IPS-15b (cell line): ENCODE measurements at regions not wholly inside any gene's neighbourhood (a gene's known extent, or its start where the extent isn't known, plus 50 kb on each side); places are given as distances from the start of the nearest gene placed in this dataset.
"Not testable (repeated sequence)": the region's sequence is repeated elsewhere in the genome, so short reads cannot be mapped to it uniquely, and the experiment has no call there.

Experiments
- H3K27me3 ChIP-seq: one replicate; pipeline ENCODE4 v1.6.1; 2013; ENCODE audit warnings: low read length; ENCODE audit not compliant: control insufficient read depth, insufficient read depth
- H3K36me3 ChIP-seq: one replicate; pipeline ENCODE4 v1.6.1; 2013; ENCODE audit warnings: low read length; ENCODE audit not compliant: control insufficient read depth, insufficient read depth
- H3K4me1 ChIP-seq: one replicate; pipeline ENCODE4 v1.6.1; 2013; ENCODE audit warnings: mild to moderate bottlenecking, low read length; ENCODE audit not compliant: control insufficient read depth, insufficient read depth
- H3K4me3 ChIP-seq: one replicate; pipeline ENCODE4 v1.5.1; 2013; ENCODE audit warnings: low read depth, low read length
- H3K9ac ChIP-seq: one replicate; pipeline ENCODE4 v1.6.1; 2013; ENCODE audit warnings: low read depth, mild to moderate bottlenecking, low read length
- H3K9me3 ChIP-seq: one replicate; pipeline ENCODE4 v1.6.1; 2013; ENCODE audit warnings: mild to moderate bottlenecking, low read length; ENCODE audit not compliant: control insufficient read depth, insufficient read depth

DNA sequence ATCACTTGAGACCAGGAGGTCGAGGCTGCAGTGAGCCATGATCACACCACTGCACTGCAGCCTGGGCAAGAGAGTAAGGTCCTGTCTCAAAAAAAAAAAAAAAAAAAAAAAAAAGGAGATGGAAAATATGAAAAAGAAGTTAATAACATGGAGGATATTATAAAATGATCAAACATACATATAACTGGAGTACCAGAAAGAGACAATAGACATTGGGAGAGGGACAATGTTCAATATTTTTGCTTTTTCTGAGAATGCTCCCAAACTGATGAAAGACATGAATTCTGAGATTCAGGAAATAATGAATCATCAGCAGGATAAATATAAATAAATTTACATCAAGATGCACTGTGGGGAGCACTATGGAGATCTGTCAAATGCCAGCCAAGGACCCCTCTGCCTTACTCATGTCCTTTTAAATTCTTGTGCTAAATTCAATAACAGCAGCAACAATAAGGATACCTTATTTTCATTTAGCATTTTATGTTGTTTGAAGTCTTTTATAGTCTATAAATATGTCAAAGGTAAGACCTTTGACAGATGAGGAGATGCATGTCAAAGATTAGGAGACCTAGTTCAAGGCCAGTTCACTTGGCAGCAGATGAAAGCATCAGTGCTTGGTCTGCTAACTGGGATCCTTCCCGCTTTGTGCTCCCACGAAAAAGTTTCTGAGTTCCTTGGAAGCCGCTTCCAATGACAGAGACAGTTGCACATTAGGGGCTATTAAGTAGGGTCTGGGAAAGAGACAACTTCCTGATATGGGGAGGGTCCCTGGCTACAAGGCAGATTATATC, 97.7 kb downstream of the TLR5 start:
- Histone ChIP-seq H3K4me1 (peaks cover 2% of the 10 kb centered on the region), H3K4me3 (no peak overlapping the region), H3K27me3 (no peaks in the 10 kb centered on the region), H3K9ac (no peak overlapping the region), H3K9me3 (peaks cover 4% of the 10 kb centered on the region), H3K36me3 (peaks cover 6% of the 10 kb centered on the region)

DNA sequence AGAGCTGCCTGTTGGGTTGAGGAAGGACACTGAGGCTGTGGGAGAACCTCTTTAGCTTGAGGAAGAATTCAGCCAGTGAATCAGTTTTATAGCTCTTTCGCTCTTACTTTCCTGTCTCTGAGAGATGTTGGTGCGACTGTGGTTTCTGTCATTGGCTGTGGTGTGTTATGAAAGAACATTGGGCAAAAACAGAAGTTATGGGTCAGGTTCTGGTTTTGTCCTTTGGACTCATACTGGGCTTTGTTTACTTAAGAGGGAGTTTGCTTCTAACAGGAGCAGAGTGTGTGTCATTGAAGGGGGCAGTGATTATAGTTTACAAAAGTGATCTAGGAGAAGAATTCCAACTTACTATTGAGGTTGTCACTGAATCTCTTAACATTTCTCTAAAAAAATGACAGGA, 97.0 kb downstream of the TLR5 start:
- no peaks in the 10 kb centered on the region for H3K27me3 ChIP-seq
- peaks cover 6% of the 10 kb centered on the region for H3K36me3 ChIP-seq
- peaks cover 2% of the 10 kb centered on the region for H3K4me1 ChIP-seq
- H3K9me3 ChIP-seq = peaks cover 4% of the 10 kb centered on the region
- no peak overlapping the region for H3K9ac ChIP-seq
- no peak overlapping the region for H3K4me3 ChIP-seq

DNA sequence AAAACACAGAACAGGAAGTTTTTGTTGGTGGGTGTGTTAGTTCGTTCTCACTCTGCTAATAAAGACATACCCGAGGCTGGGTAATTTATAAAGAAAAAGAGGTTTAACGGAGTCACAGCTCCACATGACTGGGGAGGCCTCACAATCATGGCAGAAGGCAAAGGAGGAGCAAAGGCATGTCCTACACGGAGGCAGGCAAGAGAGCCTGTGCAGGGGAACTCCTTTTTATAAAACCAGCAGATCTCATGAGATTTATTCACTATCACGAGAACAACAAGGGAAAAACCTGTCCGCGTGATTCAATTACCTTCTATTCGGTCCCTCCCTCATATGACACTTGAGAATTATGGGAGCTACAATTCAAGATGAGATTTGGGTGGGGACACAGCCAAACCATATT, 96.6 kb downstream of the TLR5 start:
- H3K36me3 ChIP-seq, H3K9ac ChIP-seq, H3K4me1 ChIP-seq, H3K9me3 ChIP-seq, H3K4me3 ChIP-seq, H3K27me3 ChIP-seq: not testable (repeated sequence)

DNA sequence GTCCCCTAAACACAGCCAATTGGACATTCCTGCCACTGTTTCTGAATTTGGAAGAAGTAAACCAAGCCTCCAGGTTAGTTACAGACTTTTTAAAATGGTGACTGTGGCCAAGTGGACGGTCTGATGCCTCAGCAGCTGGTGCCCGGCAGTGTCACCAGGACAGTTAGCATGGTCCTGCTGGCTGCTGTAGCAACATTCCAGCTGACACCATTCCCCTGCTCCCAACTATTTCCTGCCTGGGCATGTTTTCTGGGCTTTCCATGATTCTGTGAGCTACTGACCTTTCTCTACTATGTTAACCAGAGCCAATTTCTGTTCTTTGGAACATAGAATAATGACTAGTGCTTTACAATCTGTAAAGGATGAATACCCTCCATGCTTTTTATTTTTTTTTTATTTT, 95.0 kb downstream of the TLR5 start:
- H3K36me3 ChIP-seq = peaks cover 13% of the 10 kb centered on the region
- H3K9ac ChIP-seq = no peak overlapping the region

DNA sequence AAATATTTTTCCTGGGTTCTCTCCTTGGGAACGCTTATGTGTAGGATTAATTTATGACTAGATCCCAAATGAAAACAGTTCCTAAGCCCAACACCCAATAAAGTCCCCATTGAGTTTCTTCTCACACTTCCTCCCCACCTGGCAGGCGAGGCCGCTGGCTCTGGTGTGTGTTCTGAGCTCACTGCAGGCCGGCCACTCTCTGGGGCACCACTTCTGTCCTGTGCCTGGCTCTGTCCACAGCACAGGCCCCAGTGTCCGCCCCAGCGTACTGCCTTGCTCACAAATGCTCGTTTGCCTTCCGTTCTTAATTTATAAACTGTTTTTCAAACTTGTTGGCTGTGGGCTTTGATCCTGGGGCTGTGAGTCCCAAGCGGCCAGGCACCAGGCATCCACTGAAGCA, 90.6 kb downstream of the TLR5 start:
- Histone ChIP-seq H3K4me3 (no peak overlapping the region), H3K36me3 (peaks cover 13% of the 10 kb centered on the region), H3K4me1 (no peaks in the 10 kb centered on the region), H3K9ac (no peak overlapping the region), H3K9me3 (no peaks in the 10 kb centered on the region), H3K27me3 (no peaks in the 10 kb centered on the region)

More for the DNA sequence above, 95.0 kb downstream of the TLR5 start:
- Histone ChIP-seq H3K27me3 (no peaks in the 10 kb centered on the region), H3K4me1 (no peaks in the 10 kb centered on the region), H3K9me3 (peaks cover 4% of the 10 kb centered on the region), H3K4me3 (no peak overlapping the region)

DNA sequence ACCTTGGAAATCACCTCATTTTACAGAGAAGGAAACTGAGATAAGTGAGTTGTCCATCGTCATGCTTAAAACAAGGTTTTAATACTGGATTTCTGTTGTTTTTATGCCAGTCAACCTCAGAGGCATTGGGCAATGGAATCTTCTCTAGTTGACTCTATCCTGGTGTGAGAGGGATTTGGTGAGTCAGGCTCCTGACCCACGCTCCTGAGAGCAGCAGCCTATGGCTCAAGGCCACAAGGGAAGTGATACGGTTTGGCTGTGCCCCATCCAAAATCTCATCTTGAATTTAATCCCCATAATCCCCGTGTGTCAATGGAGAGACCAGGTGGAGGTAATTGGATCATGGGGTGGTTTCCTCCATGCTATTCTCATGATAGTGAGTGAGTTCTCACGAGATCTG, 90.1 kb downstream of the TLR5 start:
- Histone ChIP-seq H3K27me3 (no peaks in the 10 kb centered on the region), H3K4me3 (no peak overlapping the region), H3K9me3 (no peaks in the 10 kb centered on the region), H3K4me1 (no peaks in the 10 kb centered on the region), H3K9ac (no peak overlapping the region), H3K36me3 (peaks cover 13% of the 10 kb centered on the region)

DNA sequence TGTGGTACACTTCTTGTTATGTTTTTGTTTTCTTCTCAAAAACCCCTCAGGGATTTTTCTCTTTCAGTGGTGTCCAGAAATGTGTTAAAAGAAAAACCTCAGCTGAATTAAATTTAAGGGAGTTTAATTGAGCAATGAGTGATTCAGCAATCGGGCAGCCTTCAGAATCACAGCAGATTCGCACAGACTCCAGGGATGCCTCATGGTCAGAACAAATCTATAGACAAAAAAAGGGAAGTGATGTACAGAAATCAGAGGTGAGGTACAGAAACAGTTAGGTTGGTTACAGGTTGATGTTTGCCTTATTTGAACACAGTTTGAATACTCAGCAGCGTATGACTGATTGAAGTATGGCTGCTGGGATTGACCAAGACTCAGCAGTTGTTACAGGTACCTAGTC, 86.2 kb downstream of the TLR5 start:
- Histone ChIP-seq H3K4me3 (no peak overlapping the region), H3K9me3 (no peaks in the 10 kb centered on the region), H3K27me3 (no peaks in the 10 kb centered on the region), H3K9ac (no peak overlapping the region), H3K4me1 (no peaks in the 10 kb centered on the region), H3K36me3 (peaks cover 7% of the 10 kb centered on the region)

DNA sequence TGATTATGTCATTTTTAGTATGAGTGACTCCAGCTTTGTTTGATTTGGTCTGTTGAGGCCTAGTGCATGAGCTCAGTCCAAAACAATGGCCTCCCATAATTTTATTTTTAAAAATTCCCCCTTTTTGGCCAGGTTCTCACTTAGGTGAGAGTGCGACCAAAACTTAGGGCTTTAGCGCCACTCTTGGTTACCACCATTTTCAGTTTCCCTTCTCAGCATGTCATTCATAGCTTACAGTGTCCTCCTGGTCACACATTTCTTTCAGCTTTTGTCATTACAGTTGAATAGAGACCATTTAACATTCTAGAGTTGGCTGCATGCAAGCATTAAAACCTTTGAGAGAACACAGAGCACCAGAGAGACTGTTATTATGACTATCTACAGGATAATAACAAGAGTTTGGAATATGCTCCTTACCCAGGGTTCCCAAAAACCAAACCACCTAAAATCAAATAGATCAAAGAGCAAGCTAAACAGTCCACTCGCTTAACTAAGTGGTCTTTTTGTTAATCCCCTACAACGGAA, 85.4 kb downstream of the TLR5 start:
- no peaks in the 10 kb centered on the region for H3K27me3 ChIP-seq
- H3K9ac ChIP-seq = no peak overlapping the region
- H3K9me3 ChIP-seq = no peaks in the 10 kb centered on the region
- H3K4me1 ChIP-seq = no peaks in the 10 kb centered on the region
- H3K4me3 ChIP-seq = no peak overlapping the region
- H3K36me3 ChIP-seq = peaks cover under 1% of the 10 kb centered on the region
